ENCODE measurements at regions not wholly inside any gene's neighbourhood (a gene's known extent, or its start where the extent isn't known, plus 50 kb on each side); places are given as distances from the start of the nearest gene placed in this dataset.

- no peak for TF ChIP-seq CTCF (IDR thresholded peaks at IDR 0.05; ENCODE audit: low read depth, low read length, poor library complexity, severe bottlenecking)
- TF ChIP-seq EZH2phosphoT487 (IDR thresholded peaks at IDR 0.05; ENCODE audit: borderline replicate concordance, low read length) = no peak
Observed at GRCh38 chr6:74733830-74734620, 471.8 kb downstream of the COL12A1 start.
